ENCODE measurements at regions not wholly inside any gene's neighbourhood (a gene's known extent, or its start where the extent isn't known, plus 50 kb on each side); places are given as distances from the start of the nearest gene placed in this dataset.

GRCh38 chr12:14264778-14265177, 100.7 kb upstream of the ATF7IP start:
- TF ChIP-seq POLR2A (IDR thresholded peaks at IDR 0.05; ENCODE audit: low read length) (no peak), GATA1 (IDR thresholded peaks at IDR 0.05; ENCODE audit: low read depth, low read length) (no peak)
